Neural crest cell (in vitro differentiated cells): ENCODE measurements at regions not wholly inside any gene's neighbourhood (a gene's known extent, or its start where the extent isn't known, plus 50 kb on each side); places are given as distances from the start of the nearest gene placed in this dataset.

Source experiments
- DNase-seq: peaks from one replicate; pipeline ENCODE4 v3.0.0; 2021; ENCODE audit warnings: low read depth, mixed read lengths, low spot score
- H3K27ac Mint-ChIP-seq: one replicate; pipeline ENCODE4 v1.8.0; 2021; ENCODE audit warnings: mild to moderate bottlenecking, mixed read lengths; ENCODE audit not compliant: unreplicated experiment
- H3K27me3 Mint-ChIP-seq: 2 replicates; pipeline ENCODE4 v1.8.0; 2021; ENCODE audit warnings: low read depth, mild to moderate bottlenecking, mixed read lengths
- H3K36me3 Mint-ChIP-seq: 2 replicates; pipeline ENCODE4 v1.8.0; 2021; ENCODE audit warnings: low read depth, mild to moderate bottlenecking, mixed read lengths
- H3K4me1 Mint-ChIP-seq: 2 replicates; pipeline ENCODE4 v1.8.0; 2021; ENCODE audit warnings: mixed read lengths
- H3K4me3 Mint-ChIP-seq: one replicate; pipeline ENCODE4 v1.8.0; 2021; ENCODE audit warnings: mild to moderate bottlenecking, mixed read lengths
- H3K9me3 Mint-ChIP-seq: 2 replicates; pipeline ENCODE4 v1.8.0; 2021; ENCODE audit warnings: mixed read lengths
- CTCF ChIP-seq: fragments of 200-600 bp; sonication (generic); conservative IDR thresholded peaks from 2 replicates; pipeline ENCODE4 v1.5.0; 2021; ENCODE audit warnings: antibody characterized with exemption, mild to moderate bottlenecking

DNA sequence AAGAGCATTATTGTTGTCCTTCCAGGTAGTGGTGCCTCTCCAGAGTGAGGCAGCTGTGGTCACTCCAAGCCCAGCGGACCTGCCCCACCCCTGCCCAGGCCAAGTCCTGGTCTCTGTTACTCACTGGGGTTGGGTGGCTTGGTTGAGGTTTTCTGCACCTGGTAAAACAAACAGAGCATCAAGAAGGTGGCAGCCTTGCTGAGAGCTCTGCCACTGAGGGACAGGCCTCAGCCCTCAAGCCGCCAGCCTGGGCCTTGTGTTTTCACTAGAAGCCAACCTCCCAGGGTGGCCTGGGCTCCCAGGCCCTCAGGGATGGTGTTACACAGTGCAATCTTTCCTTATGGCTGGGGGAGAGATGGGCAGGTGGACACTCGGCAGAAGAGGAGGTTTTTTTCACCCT is 182.7 kb downstream of the BCOR start:
- H3K36me3 Mint-ChIP-seq, result no peaks in the 10 kb centered on the region
- H3K27ac Mint-ChIP-seq, result no peak overlapping the region
- DNase-seq, result no peak
- TF ChIP-seq CTCF, result no peak
- H3K4me3 Mint-ChIP-seq, result no peak overlapping the region
- peaks cover 7% of the 10 kb centered on the region for H3K4me1 Mint-ChIP-seq
- H3K27me3 Mint-ChIP-seq, result peaks cover 3% of the 10 kb centered on the region
- H3K9me3 Mint-ChIP-seq, result peaks cover 3% of the 10 kb centered on the region

DNA sequence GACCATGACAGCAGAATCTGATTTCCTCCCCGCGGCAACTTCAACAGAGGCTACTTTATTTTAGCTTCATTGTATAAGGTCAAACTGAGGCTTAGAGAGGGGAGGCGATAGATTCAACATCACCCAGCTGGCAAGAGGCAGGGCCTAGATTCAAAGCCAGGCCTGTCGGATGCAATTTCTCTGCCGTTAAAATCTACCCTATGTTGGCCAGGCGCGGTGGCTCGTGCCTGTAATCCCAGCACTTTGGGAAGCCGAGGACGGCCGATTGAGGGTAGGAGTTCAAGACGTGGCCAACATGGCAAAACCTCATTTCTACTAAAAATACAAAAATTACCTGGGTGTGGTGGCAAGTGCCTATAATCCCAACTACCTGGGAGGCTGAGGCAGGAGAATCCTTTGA is 182.2 kb downstream of the BCOR start:
- H3K4me3 Mint-ChIP-seq, result no peak overlapping the region
- H3K27ac Mint-ChIP-seq, result no peak overlapping the region
- peaks cover 3% of the 10 kb centered on the region for H3K9me3 Mint-ChIP-seq
- DNase-seq, result no peak
- no peaks in the 10 kb centered on the region for H3K36me3 Mint-ChIP-seq
- peaks cover 7% of the 10 kb centered on the region for H3K4me1 Mint-ChIP-seq
- peaks cover 2% of the 10 kb centered on the region for H3K27me3 Mint-ChIP-seq
- TF ChIP-seq CTCF, result no peak

GRCh38 chrX:39921838-39922237 is 175.9 kb downstream of the BCOR start:
- H3K27me3 Mint-ChIP-seq, result peaks cover 2% of the 10 kb centered on the region

DNA sequence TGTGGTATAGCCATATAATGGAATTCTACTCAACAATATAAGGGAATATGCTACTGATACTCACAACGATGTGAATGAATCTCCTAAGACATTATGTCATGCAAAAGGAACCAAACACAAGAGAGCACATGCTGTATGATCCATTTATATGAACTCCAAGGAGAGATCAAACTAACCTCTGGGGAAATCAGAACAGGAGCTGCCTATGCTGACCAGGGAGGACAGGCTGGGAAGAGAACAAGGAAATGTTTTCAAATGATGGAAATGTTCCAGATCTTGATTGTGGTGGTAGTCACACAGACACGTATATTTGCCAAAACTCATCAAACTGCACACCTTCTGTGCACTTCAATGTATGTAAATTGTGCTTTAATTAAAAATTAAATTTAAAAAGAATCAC is 175.3 kb downstream of the BCOR start:
- peaks cover 3% of the 10 kb centered on the region for H3K9me3 Mint-ChIP-seq
- H3K4me3 Mint-ChIP-seq, result no peak overlapping the region
- no peak for DNase-seq
- no peak for TF ChIP-seq CTCF
- H3K36me3 Mint-ChIP-seq, result no peaks in the 10 kb centered on the region
- H3K4me1 Mint-ChIP-seq, result no peaks in the 10 kb centered on the region
- H3K27me3 Mint-ChIP-seq, result peaks cover 2% of the 10 kb centered on the region
- H3K27ac Mint-ChIP-seq, result no peak overlapping the region

More at GRCh38 chrX:39921838-39922237, 175.9 kb downstream of the BCOR start:
- H3K4me3 Mint-ChIP-seq, result no peak overlapping the region
- no peak for TF ChIP-seq CTCF
- H3K9me3 Mint-ChIP-seq, result peaks cover 3% of the 10 kb centered on the region
- no peak overlapping the region for H3K27ac Mint-ChIP-seq
- H3K36me3 Mint-ChIP-seq, result no peaks in the 10 kb centered on the region
- no peaks in the 10 kb centered on the region for H3K4me1 Mint-ChIP-seq
- no peak for DNase-seq

DNA sequence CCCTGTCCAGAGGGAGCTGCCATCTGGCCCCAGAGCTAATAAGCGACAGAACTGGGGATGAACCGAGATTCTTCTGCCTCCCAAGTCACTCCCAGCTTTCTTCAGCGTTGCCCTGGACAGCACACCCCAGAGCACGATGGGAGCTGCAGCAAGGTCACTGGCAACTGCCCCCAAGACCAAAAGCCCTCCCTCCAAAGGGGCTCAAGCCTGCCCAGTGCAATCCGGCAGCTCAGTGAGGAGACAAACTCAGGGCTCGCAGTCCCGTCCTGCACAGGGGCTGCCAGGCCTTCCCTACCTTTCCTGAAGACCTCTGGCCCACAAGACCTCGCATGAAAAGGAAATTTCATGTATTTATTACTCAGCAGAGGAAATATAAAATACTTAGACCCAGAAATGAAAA is 174.8 kb downstream of the BCOR start:
- Mint-ChIP-seq H3K36me3 (no peaks in the 10 kb centered on the region), H3K27me3 (peaks cover 2% of the 10 kb centered on the region), H3K27ac (no peak overlapping the region), H3K4me3 (no peak overlapping the region), H3K4me1 (no peaks in the 10 kb centered on the region), H3K9me3 (peaks cover 3% of the 10 kb centered on the region)
- no peak for TF ChIP-seq CTCF
- no peak for DNase-seq

- Mint-ChIP-seq H3K27me3 (no peaks in the 10 kb centered on the region), H3K36me3 (no peaks in the 10 kb centered on the region), H3K27ac (no peak overlapping the region), H3K9me3 (no peaks in the 10 kb centered on the region), H3K4me1 (peaks cover 6% of the 10 kb centered on the region), H3K4me3 (no peak overlapping the region)
- DNase-seq, result no peak
- no peak for TF ChIP-seq CTCF
Observed at GRCh38 chrX:39927380-39927779, 170.4 kb downstream of the BCOR start.
